Tibial nerve (tissue), 4 donors: ENCODE measurements at regions not wholly inside any gene's neighbourhood (a gene's known extent, or its start where the extent isn't known, plus 50 kb on each side); places are given as distances from the start of the nearest gene placed in this dataset.

ENCODE experiments used
- CTCF ChIP-seq, 5 experiments: fragments of 200-600 bp in 3 of 5; fragments of 450-650 bp in 2 of 5; sonication (generic) in 3 of 5; IDR thresholded peaks; one replicate each; pipeline ENCODE4 v1.5.1; 2016 to 2019; ENCODE audit warnings: antibody characterized with exemption in 5 of 5, mild to moderate bottlenecking in 3 of 5, moderate library complexity in 2 of 5
- EP300 ChIP-seq, 2 donors: sonication (generic); formaldehyde crosslinking; IDR thresholded peaks; one replicate each; pipeline ENCODE4 v1.6.1; 2017; ENCODE audit warnings: antibody characterized with exemption in 2 of 2, mild to moderate bottlenecking in 1 of 2
- POLR2A ChIP-seq, 2 donors: fragments of 450-650 bp; IDR thresholded peaks; one replicate each; pipeline ENCODE4 v1.6.1; 2017; ENCODE audit warnings: antibody characterized with exemption in 2 of 2, mild to moderate bottlenecking in 2 of 2, moderate library complexity in 2 of 2

- no peak for TF ChIP-seq CTCF (IDR thresholded peaks at IDR 0.05)
- peak in 1 of 2 donors; percentile 29 for TF ChIP-seq EP300 (IDR thresholded peaks at IDR 0.05)
- TF ChIP-seq POLR2A (IDR thresholded peaks at IDR 0.05): no peak
Observed at GRCh38 chr13:109651854-109652253, 134.5 kb downstream of the IRS2 start.
